SH-SY5Y (cell line): ENCODE measurements at regions not wholly inside any gene's neighbourhood (a gene's known extent, or its start where the extent isn't known, plus 50 kb on each side); places are given as distances from the start of the nearest gene placed in this dataset.

Experiments
- GATA2 ChIP-seq: IDR thresholded peaks from 2 replicates; pipeline ENCODE4 v1.6.1; 2011; ENCODE audit warnings: mild to moderate bottlenecking, low read depth, low read length
- GATA3 ChIP-seq: IDR thresholded peaks from 2 replicates; pipeline ENCODE4 v1.6.1; 2011; ENCODE audit warnings: low read depth, mild to moderate bottlenecking, low read length, moderate library complexity

DNA sequence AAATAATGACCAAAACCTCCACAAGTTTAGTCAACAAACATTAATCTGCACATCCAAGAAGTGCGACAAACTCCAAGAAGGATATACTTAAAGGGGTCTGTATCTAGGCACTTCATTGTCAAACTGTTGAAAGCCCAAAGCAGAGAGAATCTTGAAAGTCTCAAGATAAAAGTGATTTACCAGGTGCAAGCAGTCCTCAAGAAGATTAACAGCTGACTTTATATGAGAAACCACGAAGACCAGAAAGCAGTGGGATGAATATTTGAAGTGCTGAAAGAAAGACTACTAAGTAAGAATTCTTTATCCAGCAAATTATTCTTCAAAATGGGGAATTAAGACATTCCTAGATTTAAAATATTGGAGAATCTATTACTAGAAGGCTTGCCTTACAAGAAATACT, 58.4 kb upstream of the BLCAP start:
- TF ChIP-seq GATA3 (no peak), GATA2 (no peak)
